HL-60 (cell line): ENCODE measurements at regions not wholly inside any gene's neighbourhood (a gene's known extent, or its start where the extent isn't known, plus 50 kb on each side); places are given as distances from the start of the nearest gene placed in this dataset.

Experiments
- CTCF ChIP-seq: IDR thresholded peaks from one replicate; pipeline ENCODE4 v1.5.1; 2011; ENCODE audit warnings: low read length, control low read depth, inconsistent platforms; ENCODE audit not compliant: insufficient read depth
- GABPA ChIP-seq: IDR thresholded peaks from 2 replicates; pipeline ENCODE4 v1.6.1; 2012; ENCODE audit warnings: low read depth
- POLR2AphosphoS5 ChIP-seq: IDR thresholded peaks from 2 replicates; pipeline ENCODE4 v1.6.1; 2012; ENCODE audit warnings: low read depth
- SPI1 ChIP-seq: IDR thresholded peaks from 2 replicates; pipeline ENCODE4 v1.6.1; 2012; ENCODE audit warnings: low read depth, mild to moderate bottlenecking, borderline replicate concordance
- TF ChIP-seq, protein P1 (sequence below): IDR thresholded peaks from 2 replicates; pipeline ENCODE4 v1.6.1; 2012; ENCODE audit warnings: low read depth; ENCODE audit not compliant: insufficient replicate concordance

- TF ChIP-seq CTCF (no peak), SPI1 (no peak), GABPA (no peak), POLR2AphosphoS5 (no peak)
- TF ChIP-seq, protein P1, sequence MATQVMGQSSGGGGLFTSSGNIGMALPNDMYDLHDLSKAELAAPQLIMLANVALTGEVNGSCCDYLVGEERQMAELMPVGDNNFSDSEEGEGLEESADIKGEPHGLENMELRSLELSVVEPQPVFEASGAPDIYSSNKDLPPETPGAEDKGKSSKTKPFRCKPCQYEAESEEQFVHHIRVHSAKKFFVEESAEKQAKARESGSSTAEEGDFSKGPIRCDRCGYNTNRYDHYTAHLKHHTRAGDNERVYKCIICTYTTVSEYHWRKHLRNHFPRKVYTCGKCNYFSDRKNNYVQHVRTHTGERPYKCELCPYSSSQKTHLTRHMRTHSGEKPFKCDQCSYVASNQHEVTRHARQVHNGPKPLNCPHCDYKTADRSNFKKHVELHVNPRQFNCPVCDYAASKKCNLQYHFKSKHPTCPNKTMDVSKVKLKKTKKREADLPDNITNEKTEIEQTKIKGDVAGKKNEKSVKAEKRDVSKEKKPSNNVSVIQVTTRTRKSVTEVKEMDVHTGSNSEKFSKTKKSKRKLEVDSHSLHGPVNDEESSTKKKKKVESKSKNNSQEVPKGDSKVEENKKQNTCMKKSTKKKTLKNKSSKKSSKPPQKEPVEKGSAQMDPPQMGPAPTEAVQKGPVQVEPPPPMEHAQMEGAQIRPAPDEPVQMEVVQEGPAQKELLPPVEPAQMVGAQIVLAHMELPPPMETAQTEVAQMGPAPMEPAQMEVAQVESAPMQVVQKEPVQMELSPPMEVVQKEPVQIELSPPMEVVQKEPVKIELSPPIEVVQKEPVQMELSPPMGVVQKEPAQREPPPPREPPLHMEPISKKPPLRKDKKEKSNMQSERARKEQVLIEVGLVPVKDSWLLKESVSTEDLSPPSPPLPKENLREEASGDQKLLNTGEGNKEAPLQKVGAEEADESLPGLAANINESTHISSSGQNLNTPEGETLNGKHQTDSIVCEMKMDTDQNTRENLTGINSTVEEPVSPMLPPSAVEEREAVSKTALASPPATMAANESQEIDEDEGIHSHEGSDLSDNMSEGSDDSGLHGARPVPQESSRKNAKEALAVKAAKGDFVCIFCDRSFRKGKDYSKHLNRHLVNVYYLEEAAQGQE: no peak
Observed at GRCh38 chr7:88480271-88480670, 173.6 kb upstream of the STEAP4 start.
